ENCODE measurements at regions not wholly inside any gene's neighbourhood (a gene's known extent, or its start where the extent isn't known, plus 50 kb on each side); places are given as distances from the start of the nearest gene placed in this dataset.
"Not testable (repeated sequence)": the region's sequence is repeated elsewhere in the genome, so short reads cannot be mapped to it uniquely, and the experiment has no call there.

DNA sequence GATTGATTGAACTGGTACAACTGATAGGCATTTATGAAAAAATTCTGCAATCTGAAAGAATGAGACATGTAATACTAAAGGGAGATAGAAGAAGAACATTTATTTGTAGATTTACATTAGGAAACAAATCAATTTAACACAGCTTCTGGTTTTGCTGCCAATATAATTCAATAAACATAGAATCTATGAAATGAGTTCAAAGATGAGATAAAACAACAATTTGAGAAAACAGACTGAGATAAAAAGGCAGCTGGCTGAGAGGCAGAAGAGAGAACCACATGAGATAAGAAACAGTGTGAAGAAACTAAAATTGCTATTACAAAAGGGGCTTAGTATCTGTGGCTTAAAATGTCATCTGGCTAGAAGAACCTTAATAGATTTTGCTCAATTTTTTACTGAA is 176.6 kb downstream of the PYDC2 start:
- no peak for DNase-seq (ENCODE audit: low read depth)
- TF ChIP-seq, protein P1, sequence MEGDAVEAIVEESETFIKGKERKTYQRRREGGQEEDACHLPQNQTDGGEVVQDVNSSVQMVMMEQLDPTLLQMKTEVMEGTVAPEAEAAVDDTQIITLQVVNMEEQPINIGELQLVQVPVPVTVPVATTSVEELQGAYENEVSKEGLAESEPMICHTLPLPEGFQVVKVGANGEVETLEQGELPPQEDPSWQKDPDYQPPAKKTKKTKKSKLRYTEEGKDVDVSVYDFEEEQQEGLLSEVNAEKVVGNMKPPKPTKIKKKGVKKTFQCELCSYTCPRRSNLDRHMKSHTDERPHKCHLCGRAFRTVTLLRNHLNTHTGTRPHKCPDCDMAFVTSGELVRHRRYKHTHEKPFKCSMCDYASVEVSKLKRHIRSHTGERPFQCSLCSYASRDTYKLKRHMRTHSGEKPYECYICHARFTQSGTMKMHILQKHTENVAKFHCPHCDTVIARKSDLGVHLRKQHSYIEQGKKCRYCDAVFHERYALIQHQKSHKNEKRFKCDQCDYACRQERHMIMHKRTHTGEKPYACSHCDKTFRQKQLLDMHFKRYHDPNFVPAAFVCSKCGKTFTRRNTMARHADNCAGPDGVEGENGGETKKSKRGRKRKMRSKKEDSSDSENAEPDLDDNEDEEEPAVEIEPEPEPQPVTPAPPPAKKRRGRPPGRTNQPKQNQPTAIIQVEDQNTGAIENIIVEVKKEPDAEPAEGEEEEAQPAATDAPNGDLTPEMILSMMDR (conservative IDR thresholded peaks at IDR 0.05; ENCODE audit: low read length): no peak
- no peak overlapping the region for H3K4me3 ChIP-seq (ENCODE audit: low read length)

DNA sequence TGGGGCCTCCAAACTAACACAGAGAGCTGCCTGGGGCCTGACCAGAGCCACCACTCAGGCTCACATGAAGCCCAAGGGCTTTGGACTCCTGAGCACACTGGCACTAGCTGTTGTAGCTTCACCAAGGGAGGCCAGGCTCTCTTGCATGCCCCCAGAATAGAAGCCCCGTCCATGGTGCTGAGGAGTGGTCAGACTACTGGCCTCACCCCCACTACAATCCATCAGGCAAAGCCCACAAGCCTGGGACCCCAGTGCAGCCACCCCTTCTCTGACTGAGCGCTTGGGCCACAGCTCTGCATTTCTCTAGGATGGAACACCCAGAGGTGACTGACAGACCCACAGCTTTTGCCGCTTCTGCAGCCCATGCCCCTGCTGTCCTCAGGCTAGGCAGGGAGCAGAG is 180.8 kb downstream of the PYDC2 start:
- H3K4me3 ChIP-seq (ENCODE audit: low read length): no peak overlapping the region

DNA sequence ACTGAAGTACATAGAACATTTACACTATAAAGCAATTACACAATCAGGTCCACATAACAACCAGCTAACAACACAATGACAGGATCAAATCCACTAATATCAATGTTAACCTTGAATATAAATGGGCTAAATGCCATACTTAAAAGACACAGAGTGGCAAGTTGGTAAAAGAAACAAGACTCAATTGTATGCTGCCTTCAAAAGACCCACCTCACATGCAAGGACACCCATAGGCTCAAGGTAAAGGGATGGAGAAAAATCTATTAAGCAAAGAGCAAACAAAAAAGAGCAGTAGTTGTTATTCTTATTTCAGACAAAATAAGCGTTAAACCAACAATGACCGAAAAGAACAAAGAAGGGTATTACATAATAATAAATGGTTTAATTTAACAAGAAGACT is 183.3 kb downstream of the PYDC2 start:
- no peak for DNase-seq (ENCODE audit: low read depth)
- no peak overlapping the region for H3K4me3 ChIP-seq (ENCODE audit: low read length)
- TF ChIP-seq, protein P1 (conservative IDR thresholded peaks at IDR 0.05; ENCODE audit: low read length): no peak

More for the DNA sequence above, 180.8 kb downstream of the PYDC2 start:
- TF ChIP-seq, protein P1 (conservative IDR thresholded peaks at IDR 0.05; ENCODE audit: low read length): no peak
- DNase-seq (ENCODE audit: low read depth): no peak

DNA sequence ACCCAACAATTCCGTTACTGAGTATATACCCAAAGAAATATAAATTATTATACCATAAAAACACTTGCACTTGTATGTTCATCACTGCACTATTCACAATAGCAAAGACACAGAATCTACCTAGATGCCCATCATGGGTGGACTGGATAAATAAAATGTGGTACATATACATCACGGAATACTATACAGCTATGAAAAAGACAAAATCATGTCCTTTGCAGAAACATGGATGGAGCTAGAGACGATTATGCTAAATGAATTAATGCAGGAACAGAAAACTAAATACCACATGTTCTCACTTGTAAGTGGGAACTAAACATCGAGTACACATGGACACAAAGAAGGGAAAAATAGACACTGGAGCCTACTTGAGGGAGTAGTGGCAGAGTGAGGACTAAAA is 185.3 kb downstream of the PYDC2 start:
- DNase-seq (ENCODE audit: low read depth): no peak
- H3K4me3 ChIP-seq (ENCODE audit: low read length): no peak overlapping the region
- TF ChIP-seq, protein P1 (conservative IDR thresholded peaks at IDR 0.05; ENCODE audit: low read length): no peak

DNA sequence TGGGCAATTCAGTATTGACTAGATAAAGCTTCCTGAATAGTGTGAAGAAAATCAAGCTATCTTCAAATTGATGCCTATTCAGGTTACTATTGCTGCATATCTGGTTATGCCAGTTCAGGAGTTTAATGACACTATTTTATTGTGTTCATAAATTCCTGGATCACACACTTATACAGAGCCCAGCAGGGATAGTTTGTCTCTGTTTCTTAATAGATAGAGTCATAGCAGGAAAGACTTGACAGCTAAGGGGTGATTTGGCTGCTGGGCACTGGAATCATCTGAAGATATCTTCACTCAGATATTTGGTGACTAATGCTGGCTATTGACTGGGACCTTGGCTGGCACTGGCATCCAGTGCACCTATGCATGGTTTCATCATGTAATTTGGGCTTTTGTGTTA is 187.8 kb downstream of the PYDC2 start:
- no peak overlapping the region for H3K4me3 ChIP-seq (ENCODE audit: low read length)

DNA sequence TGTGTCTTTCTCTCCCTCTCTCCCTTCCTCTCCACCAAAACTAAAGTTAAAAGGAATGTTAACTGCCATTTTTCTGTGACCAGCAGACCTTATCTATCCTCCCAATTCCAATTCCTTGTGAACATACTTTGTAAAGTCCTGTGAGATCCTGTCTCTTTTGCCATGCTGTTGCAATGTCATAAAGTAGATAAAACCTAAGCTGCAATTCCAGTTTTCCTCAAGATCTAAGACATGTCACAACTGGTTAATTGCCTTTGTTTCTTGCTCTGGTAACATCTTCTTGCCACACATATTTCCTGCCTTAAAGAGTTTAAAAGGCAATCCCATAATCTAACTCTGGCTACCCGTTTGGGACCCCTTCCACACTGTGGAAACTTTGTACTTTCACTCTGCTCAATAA is 188.7 kb downstream of the PYDC2 start:
- no peak for DNase-seq (ENCODE audit: low read depth)
- TF ChIP-seq, protein P1 (conservative IDR thresholded peaks at IDR 0.05; ENCODE audit: low read length): no peak

More for the DNA sequence above, 187.8 kb downstream of the PYDC2 start:
- TF ChIP-seq, protein P1 (conservative IDR thresholded peaks at IDR 0.05; ENCODE audit: low read length): no peak
- DNase-seq (ENCODE audit: low read depth): no peak

DNA sequence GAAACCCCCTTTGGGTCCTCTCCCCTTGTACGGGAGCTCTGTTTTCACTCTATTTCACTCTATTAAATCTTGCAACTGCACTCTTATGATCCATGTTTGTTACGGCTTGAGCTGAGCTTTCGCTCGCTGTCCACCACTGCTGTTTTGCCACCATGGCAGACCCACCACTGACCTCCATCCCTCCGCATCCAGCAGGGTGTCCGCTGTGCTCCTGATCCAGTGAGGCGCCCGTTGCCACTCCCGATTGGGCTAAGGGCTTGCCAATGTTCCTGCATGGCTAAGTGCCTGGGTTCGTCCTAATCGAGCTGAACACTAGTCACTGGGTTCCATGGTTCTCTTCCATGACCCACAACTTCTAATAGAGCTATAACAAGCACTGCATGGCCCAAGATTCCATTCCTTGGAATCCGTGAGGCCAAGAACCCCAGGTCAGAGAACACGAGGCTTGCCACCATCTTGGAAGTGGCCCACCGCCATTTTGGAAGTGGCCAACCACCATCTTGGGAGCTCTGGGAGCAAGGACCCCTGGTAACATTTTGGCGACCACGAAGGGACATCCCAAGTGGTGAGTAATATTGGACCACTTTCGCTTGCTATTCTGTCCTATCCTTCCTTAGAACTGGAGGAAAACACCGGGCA is 197.9 kb downstream of the PYDC2 start:
- DNase-seq (ENCODE audit: low read depth); H3K4me3 ChIP-seq (ENCODE audit: low read length): not testable (repeated sequence)

More for the DNA sequence above, 188.7 kb downstream of the PYDC2 start:
- no peak overlapping the region for H3K4me3 ChIP-seq (ENCODE audit: low read length)

DNA sequence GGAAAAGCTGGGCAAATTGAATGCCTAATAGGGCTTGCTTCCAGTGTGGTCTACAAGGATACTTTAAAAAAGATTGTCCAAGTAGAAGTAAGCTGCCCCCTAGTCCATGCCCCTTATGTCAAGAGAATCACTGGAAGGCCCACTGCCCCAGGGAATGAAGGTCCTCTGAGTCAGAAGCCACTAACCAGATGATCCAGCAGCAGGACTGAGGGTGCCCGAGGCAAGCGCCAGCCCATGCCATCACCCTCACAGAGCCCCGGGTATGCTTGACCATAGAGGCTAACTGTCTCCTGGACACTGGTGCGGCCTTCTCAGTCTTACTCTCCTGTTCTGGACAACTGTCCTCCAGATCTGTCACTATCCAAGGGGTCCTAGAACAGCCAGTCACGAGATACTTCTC is 201.2 kb downstream of the PYDC2 start:
- DNase-seq (ENCODE audit: low read depth); H3K4me3 ChIP-seq (ENCODE audit: low read length): not testable (repeated sequence)

Measured in AG10803 (cell line).